RWPE2 (cell line): ENCODE measurements at regions not wholly inside any gene's neighbourhood (a gene's known extent, or its start where the extent isn't known, plus 50 kb on each side); places are given as distances from the start of the nearest gene placed in this dataset.

Experiments used
- ATAC-seq: fragments of 200-7000 bp; cut with Tn5 transposase; 3 replicates; pipeline ENCODE4 v1.9.1; 2021; ENCODE audit warnings: low read depth
- DNase-seq: peaks from one replicate; pipeline ENCODE4 v3.0.0-alpha.2; 2020; ENCODE audit warnings: low spot score
- H3K27ac ChIP-seq: fragments of 450-650 bp; 2 replicates; pipeline ENCODE4 v1.5.1; 2017; ENCODE audit warnings: mild to moderate bottlenecking; ENCODE audit not compliant: poor library complexity, severe bottlenecking
- H3K27me3 ChIP-seq: fragments of 250-450 bp; sonication (Bioruptor Pico); 2 replicates; pipeline ENCODE4 v1.5.1; 2021; ENCODE audit warnings: mild to moderate bottlenecking, moderate library complexity; ENCODE audit not compliant: insufficient read depth, poor library complexity, severe bottlenecking
- H3K36me3 ChIP-seq: fragments of 250-450 bp; sonication (Bioruptor Pico); 2 replicates; pipeline ENCODE4 v1.5.1; 2020; ENCODE audit warnings: low read depth, mild to moderate bottlenecking, moderate library complexity
- H3K4me1 ChIP-seq: fragments of 250-450 bp; sonication (Bioruptor Pico); 2 replicates; pipeline ENCODE4 v1.5.1; 2021; ENCODE audit warnings: mild to moderate bottlenecking, moderate library complexity; ENCODE audit not compliant: insufficient read depth, poor library complexity, severe bottlenecking
- H3K4me3 ChIP-seq: fragments of 250-450 bp; sonication (Bioruptor Pico); 2 replicates; pipeline ENCODE4 v1.5.1; 2021; ENCODE audit warnings: mild to moderate bottlenecking, moderate library complexity; ENCODE audit not compliant: severe bottlenecking
- H3K9me3 ChIP-seq: fragments of 250-450 bp; sonication (Bioruptor Pico); 2 replicates; pipeline ENCODE4 v1.5.1; 2021; ENCODE audit warnings: mild to moderate bottlenecking, moderate library complexity; ENCODE audit not compliant: severe bottlenecking
- CTCF ChIP-seq: fragments of 450-650 bp; IDR thresholded peaks from one replicate; pipeline ENCODE4 v1.5.1; 2017; ENCODE audit warnings: mild to moderate bottlenecking, moderate library complexity; ENCODE audit not compliant: poor library complexity, severe bottlenecking

GRCh38 chr13:112247471-112248405 is 128.4 kb upstream of the SPACA7 start:
- Histone ChIP-seq H3K4me3 (no peak overlapping the region), H3K36me3 (no peaks in the 10 kb centered on the region), H3K27ac (no peak overlapping the region), H3K4me1 (no peaks in the 10 kb centered on the region), H3K27me3 (peaks cover 2% of the 10 kb centered on the region), H3K9me3 (no peaks in the 10 kb centered on the region)
- DNase-seq (no peak), ATAC-seq (no peak)
- no peak for TF ChIP-seq CTCF

- peaks cover 2% of the 10 kb centered on the region for H3K27me3 ChIP-seq
- H3K4me1 ChIP-seq = no peaks in the 10 kb centered on the region
- TF ChIP-seq CTCF = no peak
- ATAC-seq = no peak
- H3K36me3 ChIP-seq = no peaks in the 10 kb centered on the region
- H3K27ac ChIP-seq = no peak overlapping the region
- H3K4me3 ChIP-seq = no peak overlapping the region
- no peak for DNase-seq
- H3K9me3 ChIP-seq = no peaks in the 10 kb centered on the region
Observed at GRCh38 chr13:112248406-112248760, 127.8 kb upstream of the SPACA7 start.

GRCh38 chr13:112248862-112249592 is 127.1 kb upstream of the SPACA7 start:
- no peaks in the 10 kb centered on the region for H3K4me1 ChIP-seq
- peaks cover 3% of the 10 kb centered on the region for H3K27me3 ChIP-seq
- TF ChIP-seq CTCF = no peak
- no peak overlapping the region for H3K4me3 ChIP-seq
- H3K9me3 ChIP-seq = no peaks in the 10 kb centered on the region
- DNase-seq (no peak), ATAC-seq (no peak)
- no peak overlapping the region for H3K27ac ChIP-seq
- H3K36me3 ChIP-seq = no peaks in the 10 kb centered on the region

DNA sequence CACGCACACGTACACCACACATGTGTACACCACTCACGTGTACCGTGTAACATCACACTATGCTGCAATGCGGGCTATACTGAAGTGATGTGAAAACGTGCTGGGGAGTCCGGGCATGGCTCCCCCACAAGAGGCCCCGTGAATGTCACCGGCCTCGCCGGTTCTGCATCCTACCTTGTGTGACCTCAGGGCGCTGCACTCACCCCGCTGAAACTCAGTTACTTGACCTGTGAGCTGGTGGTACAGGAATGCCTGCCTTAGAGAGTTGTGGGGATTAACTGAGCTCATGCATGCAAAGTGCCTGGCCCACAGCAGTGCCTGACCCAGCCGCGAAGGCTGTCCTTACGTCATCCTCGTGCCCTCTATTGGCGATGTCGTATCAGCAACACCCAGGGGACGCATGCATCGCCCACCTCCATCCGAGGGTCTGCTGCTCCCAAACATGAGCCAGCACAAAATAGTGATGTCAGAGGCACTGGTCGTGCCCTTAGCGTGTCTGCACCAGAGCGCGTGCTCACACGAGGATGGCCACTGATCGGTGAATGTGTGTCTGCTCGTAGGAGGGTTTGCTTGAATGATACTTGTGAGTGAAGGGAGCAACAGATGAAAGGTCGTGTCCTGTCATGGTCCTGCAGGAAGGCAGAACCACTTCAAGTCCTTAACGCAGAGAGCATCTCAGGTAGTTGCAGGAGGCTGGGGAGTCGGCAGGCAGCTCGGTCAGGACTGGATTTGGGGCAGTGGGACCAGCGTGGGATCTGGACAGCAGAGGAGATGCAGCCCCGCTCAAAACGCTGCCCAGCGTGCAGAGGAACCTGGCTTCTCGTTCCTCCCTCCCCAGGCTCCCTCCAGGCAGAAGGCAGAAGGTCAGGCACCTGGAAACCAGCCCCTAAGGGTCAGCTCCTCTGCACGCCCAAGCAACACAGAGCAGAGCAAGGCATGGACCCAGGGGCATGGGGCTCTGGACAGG is 126.2 kb upstream of the SPACA7 start:
- H3K27me3 ChIP-seq = peaks cover 3% of the 10 kb centered on the region
- no peaks in the 10 kb centered on the region for H3K9me3 ChIP-seq
- no peak for TF ChIP-seq CTCF

More for the DNA sequence above, 126.2 kb upstream of the SPACA7 start:
- DNase-seq (no peak), ATAC-seq (no peak)
- Histone ChIP-seq H3K27ac (no peak overlapping the region), H3K36me3 (no peaks in the 10 kb centered on the region), H3K4me1 (no peaks in the 10 kb centered on the region), H3K4me3 (no peak overlapping the region)
